ENCODE measurements at regions not wholly inside any gene's neighbourhood (a gene's known extent, or its start where the extent isn't known, plus 50 kb on each side); places are given as distances from the start of the nearest gene placed in this dataset.

DNA sequence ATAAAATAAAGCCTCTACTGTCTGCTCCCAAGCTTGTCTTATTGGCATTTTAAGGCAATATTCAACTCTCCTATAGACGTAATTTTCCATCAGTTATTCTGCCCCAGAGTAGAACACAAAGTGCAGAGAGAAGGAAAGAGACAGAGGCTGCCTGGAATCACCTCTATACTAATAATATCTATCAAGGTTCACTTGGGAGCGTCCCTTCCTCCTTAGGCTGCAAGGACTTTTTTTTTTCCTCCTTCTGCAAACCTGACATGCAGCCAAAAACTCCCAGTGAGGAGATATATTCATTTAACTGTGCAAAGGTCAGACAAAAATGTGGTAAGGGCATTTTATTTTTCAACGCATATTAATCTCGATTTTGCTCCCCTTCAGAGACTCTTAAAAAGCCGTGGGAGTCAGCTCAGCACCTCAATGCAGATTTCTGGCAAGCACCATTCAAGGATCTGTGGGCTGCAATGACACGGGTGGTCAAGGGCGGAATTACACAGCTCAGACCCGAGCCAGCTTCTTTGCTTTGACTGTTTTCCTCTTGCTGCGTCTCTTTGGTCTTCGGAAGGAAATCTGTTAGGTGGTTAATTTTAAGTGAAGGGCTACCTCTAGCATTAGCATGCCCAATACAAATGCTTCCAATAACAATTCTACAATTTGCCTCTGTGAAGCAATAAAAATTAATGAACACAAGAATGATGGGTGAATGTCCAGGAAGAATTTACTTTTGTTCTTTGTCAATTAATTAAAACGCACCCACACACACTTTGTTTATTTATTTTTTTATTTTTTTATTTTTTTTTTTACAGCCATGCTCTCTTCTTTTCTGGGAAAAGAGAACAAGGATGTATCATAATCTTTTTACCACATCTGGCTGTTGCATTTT is 587.7 kb upstream of the GRAMD2B start:
- DNase-seq (ENCODE audit: low read depth in 2 of 2): no peak

DNA sequence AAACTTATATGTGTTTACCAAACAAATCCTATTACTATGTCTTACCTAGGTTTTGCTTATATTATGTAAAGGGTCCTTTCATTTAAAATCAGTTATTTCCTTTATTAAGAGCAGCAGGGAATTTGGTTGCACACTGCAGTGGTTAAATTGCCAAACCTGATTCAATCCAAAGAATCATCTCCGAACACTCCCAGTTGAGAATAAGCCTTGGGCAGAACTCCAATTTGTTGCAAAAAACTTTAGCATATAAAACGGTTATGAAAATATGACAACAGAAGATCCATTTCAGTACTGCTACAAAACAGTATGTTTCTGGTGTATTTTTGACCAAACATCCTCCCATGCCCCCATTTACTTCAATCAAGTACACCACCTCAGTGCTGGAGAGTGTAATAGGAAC is 587.0 kb upstream of the GRAMD2B start:
- no peak for DNase-seq (ENCODE audit: low read depth in 2 of 2)

DNA sequence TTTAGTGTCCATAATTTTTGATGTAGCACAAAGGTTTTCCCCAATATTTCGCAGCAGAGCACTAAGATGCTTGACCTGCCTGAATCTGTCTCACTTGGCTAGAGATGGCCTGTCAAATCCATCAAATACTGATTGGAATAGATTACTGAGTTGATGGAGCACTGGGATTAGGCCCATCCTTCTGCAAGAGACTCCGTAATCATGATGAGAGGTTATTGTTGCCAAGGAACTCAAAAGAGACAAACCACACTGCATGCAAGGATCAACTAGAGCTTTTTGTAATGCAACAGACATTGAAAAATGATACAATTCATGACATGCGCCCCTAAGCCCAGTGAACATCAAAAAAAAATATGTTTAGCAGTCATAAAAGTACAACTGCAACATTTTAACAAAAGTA is 585.3 kb upstream of the GRAMD2B start:
- no peak for DNase-seq (ENCODE audit: low read depth in 2 of 2)

DNA sequence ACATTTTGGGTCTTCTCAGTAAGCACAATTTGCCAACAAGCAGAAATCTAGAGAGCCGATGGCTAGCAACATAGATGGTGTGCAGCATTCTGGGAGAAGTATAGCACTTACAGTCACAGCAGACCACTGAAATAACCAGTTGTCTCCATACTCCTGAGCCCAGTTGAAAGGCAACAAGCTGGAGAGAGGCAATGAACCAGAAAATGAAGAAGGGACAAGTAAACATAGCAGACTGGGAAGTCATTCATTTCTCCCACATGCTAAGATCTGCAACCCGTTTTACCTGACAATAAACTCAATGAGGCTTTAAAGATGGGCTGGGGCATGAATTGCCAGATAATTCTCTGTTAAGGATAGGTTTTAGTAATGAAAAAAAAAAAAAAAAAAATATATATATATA is 575.6 kb upstream of the GRAMD2B start:
- no peak for DNase-seq (ENCODE audit: low read depth in 2 of 2)

DNA sequence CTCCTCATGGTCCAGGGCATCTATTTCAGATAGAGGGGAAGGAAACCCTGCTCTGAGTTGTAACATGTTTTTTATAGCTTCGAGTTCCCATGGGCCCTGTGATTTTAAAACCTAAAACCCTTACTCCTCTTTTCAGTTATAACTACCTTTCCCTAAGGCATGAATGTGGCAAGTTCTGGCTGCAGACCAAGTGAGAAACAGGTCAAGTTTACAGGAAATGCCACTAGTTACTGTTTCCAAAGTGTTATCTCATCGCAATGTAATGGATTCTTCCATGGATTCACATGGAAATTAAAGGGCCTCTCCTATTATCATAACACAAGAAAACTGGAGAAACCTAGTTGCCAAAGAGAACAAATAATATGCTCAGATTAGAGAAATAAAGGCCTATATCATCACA is 574.5 kb upstream of the GRAMD2B start:
- no peak for DNase-seq (ENCODE audit: low read depth in 2 of 2)

DNA sequence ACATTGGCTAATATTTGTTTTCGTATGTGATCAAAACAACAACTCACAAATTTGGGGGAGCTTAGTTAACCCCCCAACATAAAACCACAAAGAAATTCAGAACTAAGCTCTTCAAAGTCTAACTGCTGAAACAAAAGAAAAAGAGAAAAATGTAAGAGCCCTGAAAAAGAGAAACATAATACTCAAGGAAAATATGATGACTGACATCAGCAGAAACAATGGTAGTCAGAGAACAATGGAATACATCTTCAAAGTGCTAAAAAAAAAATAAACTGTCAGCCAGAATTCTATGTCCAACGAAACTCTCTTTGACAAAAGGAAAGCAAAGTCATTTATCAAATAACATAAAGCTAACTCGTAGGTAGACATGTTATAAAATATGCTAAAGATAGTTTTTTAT is 566.3 kb upstream of the GRAMD2B start:
- DNase-seq (ENCODE audit: low read depth in 2 of 2): no peak

DNA sequence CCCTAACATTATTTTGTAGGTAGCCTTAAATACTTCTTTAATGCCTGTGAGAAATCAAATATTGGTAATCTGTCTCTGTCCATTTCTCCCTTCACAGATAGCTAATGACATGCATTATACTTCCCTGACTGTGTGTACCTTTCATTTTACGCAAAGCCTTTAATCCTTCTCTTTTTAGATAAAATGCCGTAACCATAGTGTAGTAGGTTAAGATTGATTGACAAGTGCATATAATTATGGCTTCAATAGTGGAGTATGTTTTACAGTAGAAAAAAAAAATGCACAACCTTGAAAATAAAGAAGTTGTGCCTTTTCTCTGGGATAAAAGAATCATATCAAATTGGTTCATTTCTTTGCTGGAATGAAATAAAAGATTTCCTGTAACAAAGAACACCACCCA is 559.6 kb upstream of the GRAMD2B start:
- DNase-seq (ENCODE audit: low read depth in 2 of 2): no peak

DNA sequence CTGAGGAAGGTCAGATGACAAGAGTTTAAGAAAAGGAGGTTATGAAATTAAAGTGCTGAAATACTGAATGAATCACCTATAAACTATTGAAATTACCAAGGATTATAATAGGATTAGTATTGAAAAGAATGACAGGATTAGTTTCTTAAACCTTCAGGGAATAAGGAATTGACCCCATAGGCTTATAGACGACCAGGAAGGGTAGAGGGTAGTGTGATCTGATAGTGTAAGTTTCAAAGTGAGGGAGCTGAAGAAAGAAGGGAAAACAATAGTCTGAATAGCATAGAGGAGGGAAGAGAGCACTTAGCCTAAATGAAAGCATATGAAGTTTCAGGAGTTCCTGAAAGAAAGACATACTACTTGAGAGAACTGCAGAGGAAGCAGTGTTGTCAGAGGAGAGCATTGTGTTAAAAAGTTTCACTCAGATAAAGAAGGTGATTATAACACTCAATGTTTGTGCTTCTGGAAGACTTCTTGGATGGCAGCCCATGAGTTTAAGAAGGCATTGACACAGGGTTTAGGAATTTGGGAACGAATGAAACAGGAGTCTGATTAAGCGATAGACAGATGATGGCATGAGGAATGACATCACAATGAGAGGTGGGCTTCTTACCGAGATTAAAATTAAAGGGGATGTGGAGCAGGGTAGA is 557.9 kb upstream of the GRAMD2B start:
- DNase-seq (ENCODE audit: low read depth in 2 of 2): no peak

DNA sequence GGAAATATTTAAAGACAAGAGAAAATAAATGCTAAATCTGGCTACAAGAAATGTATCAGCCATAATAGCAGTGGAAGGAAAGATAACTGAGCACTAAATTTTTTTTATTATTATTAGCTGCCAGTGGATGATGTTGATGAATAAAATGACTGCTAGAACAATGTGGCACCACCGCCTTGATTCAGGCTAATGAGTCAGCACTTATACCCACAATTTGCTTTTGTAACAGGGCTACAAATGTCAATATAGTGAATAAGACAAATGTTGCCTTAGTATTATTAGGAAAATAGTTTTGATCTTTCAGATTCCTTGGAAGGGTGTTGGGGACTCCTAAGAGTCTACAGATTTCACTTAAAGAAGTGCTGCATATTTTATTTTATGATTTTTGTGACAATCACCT is 555.2 kb upstream of the GRAMD2B start:
- DNase-seq (ENCODE audit: low read depth in 2 of 2): no peak

DNA sequence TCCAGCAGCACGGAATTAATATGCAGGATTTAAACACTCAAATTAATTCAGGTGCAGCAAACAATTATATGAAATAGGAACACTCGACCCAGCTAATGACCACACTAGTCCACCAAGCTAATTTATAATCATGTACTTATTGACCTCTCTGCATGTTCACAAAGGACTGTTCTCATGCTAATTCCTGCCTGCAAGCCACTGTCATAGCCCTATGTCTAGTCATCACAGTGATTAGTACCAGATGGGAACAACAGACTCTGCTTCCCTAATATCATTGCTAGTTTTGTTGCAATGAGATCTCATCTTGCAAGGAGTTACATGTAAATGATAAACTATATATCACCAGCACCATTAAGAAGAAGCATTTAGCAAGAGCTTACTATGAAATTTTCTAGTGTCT is 553.0 kb upstream of the GRAMD2B start:
- DNase-seq (ENCODE audit: low read depth in 2 of 2): no peak

DNA sequence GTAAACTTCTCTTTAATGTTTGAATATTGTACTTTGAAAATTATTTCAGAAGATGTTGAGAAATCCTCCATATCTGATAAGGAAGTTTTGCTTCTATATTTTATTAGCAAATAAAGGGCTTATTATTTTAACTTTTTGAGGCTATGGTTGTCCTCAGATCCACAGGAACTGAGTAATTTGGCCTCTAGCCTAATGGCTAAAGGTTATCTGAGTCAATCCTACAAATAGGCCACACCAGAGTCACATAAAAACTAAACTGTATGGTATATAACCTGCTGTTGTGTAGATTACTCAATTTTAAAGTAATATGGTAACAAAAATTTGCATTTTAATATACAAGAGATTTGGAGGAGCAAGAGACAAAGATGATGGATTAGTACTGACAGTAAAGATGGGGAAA is 549.2 kb upstream of the GRAMD2B start:
- no peak for DNase-seq (ENCODE audit: low read depth in 2 of 2)

DNA sequence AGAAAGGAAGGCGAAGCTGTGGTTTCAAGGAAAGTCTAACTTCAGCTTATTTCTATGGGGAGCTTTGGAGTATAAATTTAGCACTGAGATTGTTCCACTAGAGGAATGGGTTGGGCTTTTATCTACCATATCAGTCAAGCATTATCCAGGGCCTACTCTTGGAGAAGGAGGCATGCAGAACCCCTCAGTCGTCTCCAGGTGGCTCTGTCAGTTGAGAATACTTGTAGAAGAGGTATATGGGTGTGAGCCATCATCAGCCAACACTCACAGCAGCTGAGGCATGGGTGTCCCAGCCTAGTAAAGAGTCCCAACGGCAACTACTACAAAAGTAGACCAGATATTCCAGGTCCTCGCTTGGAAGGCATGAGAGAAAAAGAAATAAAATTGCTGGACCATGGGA is 548.5 kb upstream of the GRAMD2B start:
- no peak for DNase-seq (ENCODE audit: low read depth in 2 of 2)

DNA sequence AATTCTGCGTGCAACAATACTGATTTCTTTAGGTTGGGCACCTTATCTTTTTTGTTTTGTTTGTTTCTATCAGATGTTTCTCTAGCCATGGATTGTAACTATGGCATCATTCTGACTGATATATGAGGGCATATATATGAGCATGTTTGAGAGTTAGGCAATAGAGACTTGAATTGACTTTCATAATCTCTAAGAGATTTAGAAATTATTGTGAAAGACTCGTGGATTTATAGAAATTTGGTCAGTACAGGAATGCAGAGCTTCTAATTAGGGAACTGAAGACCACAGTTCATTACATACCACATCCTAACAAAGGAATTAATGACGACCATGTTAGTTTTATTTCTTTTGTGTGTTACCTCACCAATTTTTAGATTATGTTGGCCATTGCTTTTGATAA is 546.0 kb upstream of the GRAMD2B start:
- DNase-seq (ENCODE audit: low read depth in 2 of 2): no peak

DNA sequence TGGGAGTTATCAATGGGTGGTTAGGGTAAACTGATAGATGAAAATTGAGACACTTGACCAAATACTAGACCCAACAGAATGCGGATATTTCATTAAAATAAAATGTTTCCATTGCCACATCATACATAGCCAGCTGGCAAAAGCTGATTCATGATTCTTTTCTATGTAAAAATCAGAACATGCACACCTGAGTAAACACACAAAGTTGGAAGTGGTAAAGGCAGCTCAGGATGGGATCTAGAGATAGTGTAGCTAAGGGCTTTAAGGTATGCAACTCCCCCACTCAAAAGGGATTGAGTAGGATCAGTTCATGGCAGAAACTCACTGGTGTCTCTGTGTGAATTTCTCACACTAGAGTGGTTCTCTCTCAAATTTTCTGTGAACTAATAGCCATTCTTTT is 541.1 kb upstream of the GRAMD2B start:
- DNase-seq (ENCODE audit: low read depth in 2 of 2): no peak

DNA sequence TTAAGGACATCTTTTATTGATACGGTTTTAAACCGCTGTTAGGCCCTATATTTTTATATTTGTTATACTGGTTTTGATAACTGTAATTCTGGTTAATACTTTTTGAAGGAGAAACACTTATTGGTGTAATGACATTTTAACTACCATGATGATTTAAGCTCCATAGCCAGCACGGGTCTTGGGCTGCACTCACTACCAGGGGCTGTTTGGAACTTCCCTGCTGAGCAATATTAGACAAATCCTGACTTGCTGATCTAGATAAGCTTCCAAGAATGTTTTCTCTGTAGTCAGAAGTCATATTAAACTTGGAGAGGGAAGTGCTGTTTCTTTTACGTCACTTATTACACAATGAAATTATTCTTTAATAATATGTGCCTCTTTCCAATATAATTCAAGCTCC is 540.0 kb upstream of the GRAMD2B start:
- DNase-seq (ENCODE audit: low read depth in 2 of 2): no peak

DNA sequence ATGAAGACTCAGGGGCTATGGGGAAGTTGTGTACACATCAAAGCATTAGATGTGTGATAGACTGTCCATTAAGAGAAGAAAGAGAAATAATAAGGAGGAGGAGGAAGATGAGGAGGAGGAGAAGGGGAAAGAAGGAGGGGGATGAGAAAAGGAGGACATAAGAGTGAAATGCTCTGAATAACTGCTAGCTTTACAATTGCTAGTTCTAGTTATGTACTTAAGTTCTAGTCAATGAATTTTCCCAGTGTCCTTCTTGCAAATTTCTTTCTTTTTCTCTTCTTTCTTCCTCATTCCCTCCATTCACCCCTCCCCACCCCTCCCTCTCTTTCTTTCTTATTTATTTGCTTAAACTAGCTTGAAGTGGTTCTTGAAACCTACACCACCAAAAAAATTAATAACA is 534.9 kb upstream of the GRAMD2B start:
- DNase-seq (ENCODE audit: low read depth in 2 of 2): no peak

DNA sequence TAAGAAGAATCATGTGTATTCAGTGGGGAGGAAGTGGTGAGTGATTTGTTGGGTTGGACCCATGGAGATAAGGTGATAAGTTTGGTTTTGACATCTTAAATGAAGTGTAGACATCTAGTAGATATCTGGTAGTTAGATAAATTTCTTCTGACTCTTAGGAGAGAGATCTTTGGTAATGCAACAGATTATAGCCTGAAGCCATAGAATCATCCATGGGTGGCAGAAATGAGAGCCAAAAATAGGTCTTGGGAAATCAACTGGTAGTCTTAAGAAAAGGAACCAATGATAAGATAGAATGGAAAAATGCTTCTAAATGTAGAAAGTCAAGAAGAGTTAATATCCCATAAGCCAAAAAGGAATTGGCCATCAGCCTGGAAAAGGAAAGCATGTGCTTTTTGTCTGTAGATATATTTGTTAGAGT is 532.7 kb upstream of the GRAMD2B start:
- DNase-seq (ENCODE audit: low read depth in 2 of 2): no peak

DNA sequence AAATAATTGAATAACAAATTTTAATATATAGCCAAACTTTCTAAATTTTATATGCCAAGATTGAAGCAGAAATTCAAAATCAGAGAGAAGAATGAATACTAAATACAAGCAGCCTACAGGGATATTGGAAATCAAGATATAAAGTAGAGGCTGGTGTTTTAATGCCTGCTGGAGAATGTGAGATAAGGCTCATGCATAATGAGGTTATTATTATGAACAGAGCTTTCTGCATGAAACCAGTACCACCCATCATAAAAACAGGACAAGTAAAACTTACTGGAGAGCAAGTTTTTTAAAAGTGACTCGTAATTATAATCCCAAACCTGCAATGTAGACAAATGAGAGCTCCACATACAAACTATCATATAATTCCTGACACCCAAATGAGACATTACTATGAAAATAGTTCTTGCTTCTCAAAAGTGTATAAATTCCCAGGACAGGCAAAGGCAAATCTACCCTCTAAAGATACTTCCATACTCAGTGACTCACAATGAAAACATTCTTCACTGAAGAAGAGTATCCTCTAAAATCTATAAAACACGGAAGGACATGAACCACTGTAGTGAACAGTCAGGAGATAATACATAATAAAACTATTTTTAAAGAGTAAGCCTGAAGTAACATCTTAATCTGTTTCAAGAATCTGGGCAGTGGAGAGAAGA is 532.0 kb upstream of the GRAMD2B start:
- DNase-seq (ENCODE audit: low read depth in 2 of 2): no peak

DNA sequence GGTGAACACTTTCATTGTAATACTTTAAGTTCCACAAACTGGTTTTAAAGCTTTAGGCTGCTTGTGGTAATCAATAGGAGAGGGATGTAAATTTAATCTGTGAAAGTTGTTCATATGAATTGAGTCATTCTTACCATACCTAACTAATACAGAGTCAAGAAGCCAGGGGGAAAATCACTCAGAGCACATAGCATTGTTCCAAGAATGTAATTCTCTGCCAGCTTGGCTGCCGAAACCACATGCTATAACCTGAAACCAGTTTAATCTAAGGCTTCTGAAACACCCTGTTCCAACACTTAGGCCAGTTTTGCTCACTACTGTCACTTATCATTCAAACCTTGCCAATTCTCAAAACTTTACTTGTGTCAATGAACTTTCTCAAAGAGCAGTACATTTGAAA is 528.8 kb upstream of the GRAMD2B start:
- no peak for DNase-seq (ENCODE audit: low read depth in 2 of 2)

DNA sequence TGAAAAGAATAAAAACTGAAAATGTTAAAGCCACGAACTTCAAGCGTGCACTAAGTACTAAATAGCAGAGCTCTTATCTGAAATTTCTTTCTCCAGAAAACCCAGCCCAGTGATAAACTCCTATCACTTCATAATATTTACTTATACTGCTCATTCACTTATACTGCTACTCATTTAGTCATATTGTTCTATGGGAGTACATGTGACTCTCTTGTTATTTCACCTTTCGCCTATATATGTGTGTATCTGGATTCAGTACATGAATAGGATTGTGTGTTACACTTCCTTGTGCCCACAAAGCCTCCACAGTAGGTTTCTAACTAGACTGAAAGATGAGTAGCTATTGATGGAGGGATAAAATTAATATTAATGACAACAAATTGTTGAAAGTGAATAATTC is 526.8 kb upstream of the GRAMD2B start:
- DNase-seq (ENCODE audit: low read depth in 2 of 2): no peak

DNA sequence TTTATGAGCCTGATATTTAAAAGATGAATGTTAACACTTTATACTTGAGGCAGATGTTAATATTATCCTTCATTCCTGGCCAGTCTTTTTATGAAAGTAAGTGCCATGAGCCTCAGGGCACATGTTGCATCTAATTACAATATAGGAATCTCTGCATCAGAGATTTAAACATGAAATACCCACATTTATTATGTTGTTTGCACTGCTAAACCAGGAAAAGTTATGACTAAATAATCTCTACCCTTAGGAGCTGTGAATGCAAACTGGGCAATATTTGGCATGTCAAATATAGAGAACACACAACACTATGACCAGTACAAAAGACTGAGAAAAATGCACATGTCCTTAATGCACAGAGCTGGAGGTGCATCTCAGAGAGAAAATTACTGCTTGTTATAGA is 526.1 kb upstream of the GRAMD2B start:
- no peak for DNase-seq (ENCODE audit: low read depth in 2 of 2)

DNA sequence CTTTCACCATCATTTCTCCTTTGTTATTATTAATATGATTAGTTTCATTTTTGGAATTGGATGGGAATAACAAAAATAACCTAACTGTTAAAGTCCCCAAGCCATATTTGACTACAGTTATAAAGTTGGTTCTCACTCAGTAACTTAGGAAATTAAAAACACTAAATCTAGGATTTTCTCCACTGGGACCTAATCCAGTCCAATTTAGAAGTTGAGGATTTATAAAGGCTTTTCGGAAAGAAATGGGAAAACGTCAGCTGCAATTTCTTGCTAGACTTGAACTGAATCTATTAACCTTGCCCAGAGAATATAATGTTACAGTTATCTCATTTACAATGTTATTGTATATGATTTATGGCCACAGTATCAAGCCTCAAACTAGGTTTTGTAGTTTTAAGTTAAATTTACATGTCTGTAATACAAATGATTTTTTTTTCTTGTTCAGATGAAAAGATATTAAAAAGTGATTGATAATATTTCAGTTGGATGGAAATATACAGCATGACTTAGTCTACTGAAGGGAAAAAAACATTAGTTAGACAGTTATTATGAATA is 524.3 kb upstream of the GRAMD2B start:
- DNase-seq (ENCODE audit: low read depth in 2 of 2): no peak

DNA sequence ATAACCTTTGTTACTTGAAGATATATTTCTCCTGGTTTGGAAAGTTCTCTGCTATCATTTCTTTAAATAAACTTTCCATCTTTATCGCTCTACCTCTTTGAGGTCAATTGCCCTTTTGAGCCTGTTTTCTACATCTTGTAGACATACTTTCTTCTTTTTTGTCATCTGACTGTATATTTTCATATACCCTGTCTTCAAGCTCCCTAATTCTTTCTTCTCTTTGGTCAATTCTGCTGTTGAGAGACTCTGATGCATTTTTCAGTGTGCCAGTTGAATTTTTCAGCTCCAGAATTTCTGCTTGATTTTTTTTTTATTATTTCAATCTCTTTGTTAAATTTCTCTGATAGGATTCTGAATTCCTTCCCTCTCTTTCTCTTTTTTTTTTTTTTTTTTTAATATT is 511.2 kb upstream of the GRAMD2B start:
- DNase-seq (ENCODE audit: low read depth in 2 of 2): no peak
